ENCODE measurements at regions not wholly inside any gene's neighbourhood (a gene's known extent, or its start where the extent isn't known, plus 50 kb on each side); places are given as distances from the start of the nearest gene placed in this dataset.

- ATAC-seq (no peak), DNase-seq (ENCODE audit: low spot score) (no peak)
- no peak overlapping the region for H3K27ac ChIP-seq (ENCODE audit: low read depth)
- peak in 1 of 2 experiments; percentile 28; a peak in 1 of 4 replicates for TF ChIP-seq CTCF (conservative IDR thresholded peaks at IDR 0.05; ENCODE audit: low read depth in 2 of 2)
- no peak for TF ChIP-seq REST (IDR thresholded peaks at IDR 0.05; ENCODE audit: unreplicated experiment)
- no peak overlapping the region for H3K4me2 ChIP-seq
- no peaks in the 10 kb centered on the region for H4K20me1 ChIP-seq (replicated peaks; ENCODE audit: insufficient read depth)
- no peaks in the 10 kb centered on the region for H3K36me3 ChIP-seq (ENCODE audit: insufficient read depth)
- peaks cover 6% of the 10 kb centered on the region for H3K9me2 ChIP-seq (ENCODE audit: insufficient read depth)
- no peaks in the 10 kb centered on the region; the same call in 2 of the 3 replicates for H3K4me1 Mint-ChIP-seq
- H3K4me3 ChIP-seq: no peak overlapping the region
- no peaks in the 10 kb centered on the region for H3K36me3 Mint-ChIP-seq (ENCODE audit: low read depth)
- H3K79me2 ChIP-seq (replicated peaks; ENCODE audit: insufficient read depth): no peaks in the 10 kb centered on the region
- no peaks in the 10 kb centered on the region for H3F3A ChIP-seq (replicated peaks; ENCODE audit: low read depth)
- no peak overlapping the region for H3K4me3 Mint-ChIP-seq
- H3K9me3 Mint-ChIP-seq: no peaks in the 10 kb centered on the region
- no peaks in the 10 kb centered on the region for H3K27me3 Mint-ChIP-seq (ENCODE audit: insufficient read depth, low read depth, poor library complexity)
- no peak overlapping the region for H3K27ac Mint-ChIP-seq
- no peaks in the 10 kb centered on the region for H3K27me3 ChIP-seq (ENCODE audit: insufficient read depth)
- H3K4me1 ChIP-seq (ENCODE audit: insufficient read depth): no peaks in the 10 kb centered on the region
- H2AFZ ChIP-seq: no peak overlapping the region
Observed at GRCh38 chr3:17995769-17996168, 253.3 kb upstream of the TBC1D5 start.

DNA sequence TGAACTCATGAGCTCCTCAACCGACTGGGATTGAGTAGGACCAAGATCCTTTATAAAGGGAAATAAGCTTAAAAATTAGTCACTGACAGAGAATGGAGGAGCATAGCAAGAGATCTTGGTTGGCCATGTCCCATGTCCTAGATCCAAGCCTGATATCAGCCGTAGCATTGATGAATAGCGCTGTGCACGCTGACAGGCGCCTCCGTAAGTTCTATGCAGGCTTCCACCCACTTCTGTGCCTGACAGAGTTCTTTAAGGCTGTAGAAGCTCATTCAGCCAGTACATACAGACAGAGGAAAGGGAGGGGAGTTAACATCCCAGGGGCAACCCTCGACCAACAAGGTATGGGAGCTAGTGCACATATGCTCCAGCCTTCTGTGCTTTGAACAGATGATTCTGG is 251.7 kb upstream of the TBC1D5 start:
- Mint-ChIP-seq H3K4me1 (no peaks in the 10 kb centered on the region; the same call in 2 of the 3 replicates), H3K9me3 (no peaks in the 10 kb centered on the region), H3K27me3 (ENCODE audit: insufficient read depth, low read depth, poor library complexity) (no peaks in the 10 kb centered on the region), H3K4me3 (no peak overlapping the region), H3K36me3 (ENCODE audit: low read depth) (no peaks in the 10 kb centered on the region), H3K27ac (no peak overlapping the region)
- Histone ChIP-seq H2AFZ (no peak overlapping the region), H3K27ac (ENCODE audit: low read depth) (no peak overlapping the region), H3K4me2 (no peak overlapping the region), H4K20me1 (replicated peaks; ENCODE audit: insufficient read depth) (no peaks in the 10 kb centered on the region), H3K36me3 (ENCODE audit: insufficient read depth) (no peaks in the 10 kb centered on the region), H3K9me2 (ENCODE audit: insufficient read depth) (peaks cover 6% of the 10 kb centered on the region), H3K27me3 (ENCODE audit: insufficient read depth) (no peaks in the 10 kb centered on the region), H3K4me1 (ENCODE audit: insufficient read depth) (no peaks in the 10 kb centered on the region), H3K79me2 (replicated peaks; ENCODE audit: insufficient read depth) (no peaks in the 10 kb centered on the region), H3F3A (replicated peaks; ENCODE audit: low read depth) (no peaks in the 10 kb centered on the region), H3K4me3 (no peak overlapping the region)
- DNase-seq (ENCODE audit: low spot score) (no peak), ATAC-seq (no peak)
- TF ChIP-seq STAT1 (IDR thresholded peaks at IDR 0.05; ENCODE audit: unreplicated experiment): no peak

DNA sequence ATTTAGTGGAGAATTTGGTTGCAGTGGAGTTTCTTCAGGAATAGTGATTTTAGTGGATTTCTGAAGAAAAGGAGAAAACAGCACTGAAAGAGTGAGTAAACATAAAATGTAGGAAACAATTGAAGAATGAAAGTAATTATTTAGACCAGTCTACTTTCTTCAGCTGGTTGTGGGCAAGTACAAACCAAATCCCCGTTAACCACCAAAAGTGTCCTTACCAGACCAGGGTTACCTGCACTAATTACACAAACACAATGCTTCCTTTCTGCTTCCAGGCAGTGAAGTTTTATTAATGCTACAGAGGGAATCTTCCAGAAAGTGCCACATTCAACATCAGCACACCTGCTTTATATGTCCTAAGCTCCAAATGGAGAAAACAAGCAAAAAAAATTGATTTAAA is 248.0 kb upstream of the TBC1D5 start:
- Histone ChIP-seq H4K20me1 (replicated peaks; ENCODE audit: insufficient read depth) (no peaks in the 10 kb centered on the region), H3K4me1 (ENCODE audit: insufficient read depth) (no peaks in the 10 kb centered on the region), H3K36me3 (ENCODE audit: insufficient read depth) (no peaks in the 10 kb centered on the region), H2AFZ (no peak overlapping the region), H3K27ac (ENCODE audit: low read depth) (no peak overlapping the region), H3K79me2 (replicated peaks; ENCODE audit: insufficient read depth) (no peaks in the 10 kb centered on the region), H3F3A (replicated peaks; ENCODE audit: low read depth) (no peaks in the 10 kb centered on the region), H3K4me3 (no peak overlapping the region), H3K9me2 (ENCODE audit: insufficient read depth) (peaks cover 6% of the 10 kb centered on the region), H3K4me2 (no peak overlapping the region), H3K27me3 (ENCODE audit: insufficient read depth) (no peaks in the 10 kb centered on the region)
- no peak for ATAC-seq
- H3K4me3 Mint-ChIP-seq: no peak overlapping the region
- no peaks in the 10 kb centered on the region; the same call in 2 of the 3 replicates for H3K4me1 Mint-ChIP-seq
- DNase-seq (ENCODE audit: low spot score): no peak
- no peaks in the 10 kb centered on the region for H3K9me3 Mint-ChIP-seq
- no peaks in the 10 kb centered on the region for H3K36me3 Mint-ChIP-seq (ENCODE audit: low read depth)
- H3K27ac Mint-ChIP-seq: no peak overlapping the region
- no peaks in the 10 kb centered on the region for H3K27me3 Mint-ChIP-seq (ENCODE audit: insufficient read depth, low read depth, poor library complexity)
- TF ChIP-seq, protein P1, sequence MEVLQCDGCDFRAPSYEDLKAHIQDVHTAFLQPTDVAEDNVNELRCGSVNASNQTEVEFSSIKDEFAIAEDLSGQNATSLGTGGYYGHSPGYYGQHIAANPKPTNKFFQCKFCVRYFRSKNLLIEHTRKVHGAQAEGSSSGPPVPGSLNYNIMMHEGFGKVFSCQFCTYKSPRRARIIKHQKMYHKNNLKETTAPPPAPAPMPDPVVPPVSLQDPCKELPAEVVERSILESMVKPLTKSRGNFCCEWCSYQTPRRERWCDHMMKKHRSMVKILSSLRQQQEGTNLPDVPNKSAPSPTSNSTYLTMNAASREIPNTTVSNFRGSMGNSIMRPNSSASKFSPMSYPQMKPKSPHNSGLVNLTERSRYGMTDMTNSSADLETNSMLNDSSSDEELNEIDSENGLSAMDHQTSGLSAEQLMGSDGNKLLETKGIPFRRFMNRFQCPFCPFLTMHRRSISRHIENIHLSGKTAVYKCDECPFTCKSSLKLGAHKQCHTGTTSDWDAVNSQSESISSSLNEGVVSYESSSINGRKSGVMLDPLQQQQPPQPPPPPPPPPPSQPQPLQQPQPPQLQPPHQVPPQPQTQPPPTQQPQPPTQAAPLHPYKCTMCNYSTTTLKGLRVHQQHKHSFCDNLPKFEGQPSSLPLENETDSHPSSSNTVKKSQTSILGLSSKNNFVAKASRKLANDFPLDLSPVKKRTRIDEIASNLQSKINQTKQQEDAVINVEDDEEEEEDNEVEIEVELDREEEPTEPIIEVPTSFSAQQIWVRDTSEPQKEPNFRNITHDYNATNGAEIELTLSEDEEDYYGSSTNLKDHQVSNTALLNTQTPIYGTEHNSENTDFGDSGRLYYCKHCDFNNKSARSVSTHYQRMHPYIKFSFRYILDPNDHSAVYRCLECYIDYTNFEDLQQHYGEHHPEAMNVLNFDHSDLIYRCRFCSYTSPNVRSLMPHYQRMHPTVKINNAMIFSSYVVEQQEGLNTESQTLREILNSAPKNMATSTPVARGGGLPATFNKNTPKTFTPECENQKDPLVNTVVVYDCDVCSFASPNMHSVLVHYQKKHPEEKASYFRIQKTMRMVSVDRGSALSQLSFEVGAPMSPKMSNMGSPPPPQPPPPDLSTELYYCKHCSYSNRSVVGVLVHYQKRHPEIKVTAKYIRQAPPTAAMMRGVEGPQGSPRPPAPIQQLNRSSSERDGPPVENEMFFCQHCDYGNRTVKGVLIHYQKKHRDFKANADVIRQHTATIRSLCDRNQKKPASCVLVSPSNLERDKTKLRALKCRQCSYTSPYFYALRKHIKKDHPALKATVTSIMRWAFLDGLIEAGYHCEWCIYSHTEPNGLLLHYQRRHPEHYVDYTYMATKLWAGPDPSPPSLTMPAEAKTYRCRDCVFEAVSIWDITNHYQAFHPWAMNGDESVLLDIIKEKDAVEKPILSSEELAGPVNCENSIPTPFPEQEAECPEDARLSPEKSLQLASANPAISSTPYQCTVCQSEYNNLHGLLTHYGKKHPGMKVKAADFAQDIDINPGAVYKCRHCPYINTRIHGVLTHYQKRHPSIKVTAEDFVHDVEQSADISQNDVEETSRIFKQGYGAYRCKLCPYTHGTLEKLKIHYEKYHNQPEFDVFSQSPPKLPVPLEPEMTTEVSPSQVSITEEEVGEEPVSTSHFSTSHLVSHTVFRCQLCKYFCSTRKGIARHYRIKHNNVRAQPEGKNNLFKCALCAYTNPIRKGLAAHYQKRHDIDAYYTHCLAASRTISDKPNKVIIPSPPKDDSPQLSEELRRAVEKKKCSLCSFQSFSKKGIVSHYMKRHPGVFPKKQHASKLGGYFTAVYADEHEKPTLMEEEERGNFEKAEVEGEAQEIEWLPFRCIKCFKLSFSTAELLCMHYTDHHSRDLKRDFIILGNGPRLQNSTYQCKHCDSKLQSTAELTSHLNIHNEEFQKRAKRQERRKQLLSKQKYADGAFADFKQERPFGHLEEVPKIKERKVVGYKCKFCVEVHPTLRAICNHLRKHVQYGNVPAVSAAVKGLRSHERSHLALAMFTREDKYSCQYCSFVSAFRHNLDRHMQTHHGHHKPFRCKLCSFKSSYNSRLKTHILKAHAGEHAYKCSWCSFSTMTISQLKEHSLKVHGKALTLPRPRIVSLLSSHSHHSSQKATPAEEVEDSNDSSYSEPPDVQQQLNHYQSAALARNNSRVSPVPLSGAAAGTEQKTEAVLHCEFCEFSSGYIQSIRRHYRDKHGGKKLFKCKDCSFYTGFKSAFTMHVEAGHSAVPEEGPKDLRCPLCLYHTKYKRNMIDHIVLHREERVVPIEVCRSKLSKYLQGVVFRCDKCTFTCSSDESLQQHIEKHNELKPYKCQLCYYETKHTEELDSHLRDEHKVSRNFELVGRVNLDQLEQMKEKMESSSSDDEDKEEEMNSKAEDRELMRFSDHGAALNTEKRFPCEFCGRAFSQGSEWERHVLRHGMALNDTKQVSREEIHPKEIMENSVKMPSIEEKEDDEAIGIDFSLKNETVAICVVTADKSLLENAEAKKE (CRISPR knock-in tag; IDR thresholded peaks at IDR 0.05): no peak
- no peak for TF ChIP-seq NANOG (IDR thresholded peaks at IDR 0.05; ENCODE audit: borderline replicate concordance)
- no peak for TF ChIP-seq POLR2AphosphoS5 (IDR thresholded peaks at IDR 0.05; ENCODE audit: low read depth)
